HG02885 (cell line): ENCODE measurements at regions not wholly inside any gene's neighbourhood (a gene's known extent, or its start where the extent isn't known, plus 50 kb on each side); places are given as distances from the start of the nearest gene placed in this dataset.
"Not testable (repeated sequence)": the region's sequence is repeated elsewhere in the genome, so short reads cannot be mapped to it uniquely, and the experiment has no call there.

Experiments used
- ATAC-seq: cut with Tn5 transposase; IDR thresholded peaks from one replicate; pipeline ENCODE4 v1.9.1; 2021; ENCODE audit warnings: mild to moderate bottlenecking; ENCODE audit not compliant: unreplicated experiment, poor library complexity

- ATAC-seq: no peak
These were observed 115.7 kb upstream of the MTAP start for GRCh38 chr9:21686738-21687137.

GRCh38 chr9:21687351-21687750 is 115.1 kb upstream of the MTAP start:
- ATAC-seq: no peak

- ATAC-seq: no peak
These were observed 114.0 kb upstream of the MTAP start for GRCh38 chr9:21688108-21689102.

- ATAC-seq: no peak
These were observed 112.6 kb upstream of the MTAP start for GRCh38 chr9:21689854-21690253.

- no peak for ATAC-seq
These were observed 111.9 kb upstream of the MTAP start for GRCh38 chr9:21690561-21690960.

GRCh38 chr9:21692390-21692789 is 110.0 kb upstream of the MTAP start:
- no peak for ATAC-seq

GRCh38 chr9:21694424-21694823 is 108.0 kb upstream of the MTAP start:
- no peak for ATAC-seq

GRCh38 chr9:21695443-21695842 is 107.0 kb upstream of the MTAP start:
- ATAC-seq: no peak

GRCh38 chr9:21695874-21696341 is 106.5 kb upstream of the MTAP start:
- no peak for ATAC-seq

GRCh38 chr9:21696411-21696871 is 106.0 kb upstream of the MTAP start:
- ATAC-seq: no peak

- no peak for ATAC-seq
These were observed 94.2 kb upstream of the MTAP start for GRCh38 chr9:21708260-21708711.

- ATAC-seq: no peak
These were observed 93.6 kb upstream of the MTAP start for GRCh38 chr9:21708856-21709255.

GRCh38 chr9:21709464-21710058 is 92.9 kb upstream of the MTAP start:
- peak; percentile 68 for ATAC-seq

- ATAC-seq: no peak
These were observed 91.8 kb upstream of the MTAP start for GRCh38 chr9:21710548-21711191.

- ATAC-seq: peak; percentile 81
These were observed 90.9 kb upstream of the MTAP start for GRCh38 chr9:21711504-21711903.

GRCh38 chr9:21715408-21715807 is 87.0 kb upstream of the MTAP start:
- no peak for ATAC-seq

- no peak for ATAC-seq
These were observed 81.7 kb upstream of the MTAP start for GRCh38 chr9:21720758-21721157.

GRCh38 chr9:21727411-21727810 is 75.0 kb upstream of the MTAP start:
- ATAC-seq: not testable (repeated sequence)

GRCh38 chr9:21728781-21729180 is 73.7 kb upstream of the MTAP start:
- ATAC-seq: no peak

GRCh38 chr9:21729648-21730047 is 72.8 kb upstream of the MTAP start:
- ATAC-seq: no peak

GRCh38 chr9:21730899-21731298 is 71.5 kb upstream of the MTAP start:
- no peak for ATAC-seq
